H9 (cell line): ENCODE measurements at regions not wholly inside any gene's neighbourhood (a gene's known extent, or its start where the extent isn't known, plus 50 kb on each side); places are given as distances from the start of the nearest gene placed in this dataset.

Experiments used
- DNase-seq: peaks from one replicate; pipeline ENCODE4 v3.0.0-alpha.2; 2017
- H2AFZ ChIP-seq: one replicate; pipeline ENCODE4 v1.6.1; 2013; ENCODE audit warnings: mild to moderate bottlenecking, low read length, control low read depth, moderate library complexity
- H2AK5ac ChIP-seq: 2 replicates; pipeline ENCODE4 v1.6.1; 2013; ENCODE audit warnings: low read length, control low read depth, mixed read lengths; ENCODE audit not compliant: insufficient read length
- H2BK120ac ChIP-seq: one replicate; pipeline ENCODE4 v1.6.1; 2013; ENCODE audit warnings: low read depth, mild to moderate bottlenecking, low read length, control low read depth, inconsistent platforms; ENCODE audit not compliant: poor library complexity, severe bottlenecking
- H2BK12ac ChIP-seq: 2 replicates; pipeline ENCODE4 v1.6.1; 2013; ENCODE audit warnings: low read length, control low read depth, mixed read lengths, low read depth; ENCODE audit not compliant: insufficient read length
- H2BK15ac ChIP-seq: 2 replicates; pipeline ENCODE4 v1.6.1; 2013; ENCODE audit warnings: low read depth, low read length, control low read depth
- H2BK20ac ChIP-seq: one replicate; pipeline ENCODE4 v1.6.1; 2013; ENCODE audit warnings: low read depth, mild to moderate bottlenecking, low read length, control low read depth, inconsistent platforms; ENCODE audit not compliant: poor library complexity, severe bottlenecking
- H2BK5ac ChIP-seq: 2 replicates; pipeline ENCODE4 v1.6.1; 2013; ENCODE audit warnings: low read length, control low read depth, mixed read lengths; ENCODE audit not compliant: insufficient read length
- H3K14ac ChIP-seq: 2 replicates; pipeline ENCODE4 v1.6.1; 2013; ENCODE audit warnings: low read length, control low read depth; ENCODE audit not compliant: insufficient read depth
- H3K18ac ChIP-seq: 2 replicates; pipeline ENCODE4 v1.6.1; 2013; ENCODE audit warnings: low read depth, mild to moderate bottlenecking, mixed read lengths, low read length, control low read depth; ENCODE audit not compliant: insufficient read length
- H3K23ac ChIP-seq: 2 replicates; pipeline ENCODE4 v1.6.1; 2013; ENCODE audit warnings: low read length, control low read depth, mixed read lengths, low read depth; ENCODE audit not compliant: insufficient read length
- H3K23me2 ChIP-seq: 2 replicates; pipeline ENCODE4 v1.6.1; 2013; ENCODE audit warnings: low read depth, mild to moderate bottlenecking, mixed read lengths, low read length, control low read depth; ENCODE audit not compliant: insufficient read length, poor library complexity, severe bottlenecking
- H3K27ac ChIP-seq: 2 replicates; pipeline ENCODE4 v1.5.1; 2013; ENCODE audit warnings: low read length, control low read depth, mixed read lengths, low read depth; ENCODE audit not compliant: insufficient read length
- H3K27me3 ChIP-seq: 2 replicates; pipeline ENCODE4 v1.6.1; 2013; ENCODE audit warnings: low read length, control low read depth, inconsistent platforms; ENCODE audit not compliant: insufficient read depth
- H3K4ac ChIP-seq: 2 replicates; pipeline ENCODE4 v1.6.1; 2013; ENCODE audit warnings: low read depth, mild to moderate bottlenecking, control low read depth, inconsistent platforms, low read length, moderate library complexity
- H3K4me1 ChIP-seq: 2 replicates; pipeline ENCODE4 v1.6.1; 2013; ENCODE audit warnings: low read length, control low read depth, inconsistent platforms; ENCODE audit not compliant: insufficient read depth
- H3K4me2 ChIP-seq: 2 replicates; pipeline ENCODE4 v1.6.1; 2013; ENCODE audit warnings: low read length, control low read depth, mixed read lengths; ENCODE audit not compliant: insufficient read length, insufficient read depth
- H3K56ac ChIP-seq: 2 replicates; pipeline ENCODE4 v1.6.1; 2013; ENCODE audit warnings: low read depth, mild to moderate bottlenecking, mixed read lengths, low read length, control low read depth; ENCODE audit not compliant: insufficient read length
- H3K79me1 ChIP-seq: 2 replicates; pipeline ENCODE4 v1.6.1; 2013; ENCODE audit warnings: low read depth, mild to moderate bottlenecking, moderate library complexity, low read length, control low read depth, inconsistent platforms; ENCODE audit not compliant: insufficient read depth, poor library complexity, severe bottlenecking
- H3K79me2 ChIP-seq: 2 replicates; pipeline ENCODE4 v1.6.1; 2013; ENCODE audit warnings: low read length, control low read depth, inconsistent platforms; ENCODE audit not compliant: insufficient read depth
- H3K9ac ChIP-seq: 2 replicates; pipeline ENCODE4 v1.6.1; 2013; ENCODE audit warnings: low read length, control low read depth, mixed read lengths; ENCODE audit not compliant: insufficient read length; ENCODE audit errors: extremely low read depth
- H3K9me3 ChIP-seq: one replicate; pipeline ENCODE4 v1.6.1; 2013; ENCODE audit warnings: low read depth, low read length, inconsistent platforms; ENCODE audit not compliant: control insufficient read depth
- H3T11ph ChIP-seq: one replicate; pipeline ENCODE4 v1.6.1; 2013; ENCODE audit warnings: mild to moderate bottlenecking, low read length, control low read depth, inconsistent platforms
- H4K20me1 ChIP-seq: one replicate; pipeline ENCODE4 v1.6.1; 2013; ENCODE audit not compliant: control insufficient read depth, insufficient read length, insufficient read depth
- H4K5ac ChIP-seq: 2 replicates; pipeline ENCODE4 v1.6.1; 2013; ENCODE audit warnings: low read depth, mild to moderate bottlenecking, mixed read lengths, low read length, control low read depth; ENCODE audit not compliant: insufficient read length
- H4K8ac ChIP-seq: replicated peaks from 2 replicates; pipeline ENCODE4 v1.6.1; 2013; ENCODE audit warnings: low read length, control low read depth, mixed read lengths, low read depth; ENCODE audit not compliant: insufficient read length
- H4K91ac ChIP-seq: 2 replicates; pipeline ENCODE4 v1.6.1; 2013; ENCODE audit warnings: low read depth, mild to moderate bottlenecking, moderate library complexity, mixed read lengths, low read length, control low read depth; ENCODE audit not compliant: insufficient read length
- H3K27ac Mint-ChIP-seq, 3 experiments: 2 replicates in 2 of 3; 3 replicates in 1 of 3; pipeline ENCODE4 v1.8.0; 2020 to 2021; ENCODE audit warnings: mixed read lengths in 3 of 3, mild to moderate bottlenecking in 1 of 3, moderate library complexity in 1 of 3
- H3K27me3 Mint-ChIP-seq: 2 replicates; pipeline ENCODE4 v1.8.0; 2021; ENCODE audit warnings: low read depth, mild to moderate bottlenecking, moderate library complexity, mixed read lengths
- H3K36me3 Mint-ChIP-seq, 3 experiments: 2 replicates in 2 of 3; 3 replicates in 1 of 3; pipeline ENCODE4 v1.8.0; 2020 to 2021; ENCODE audit warnings: low read depth in 3 of 3, mixed read lengths in 3 of 3; ENCODE audit not compliant: insufficient read depth in 1 of 3
- H3K4me1 Mint-ChIP-seq, 2 experiments: 2 replicates each; pipeline ENCODE4 v1.8.0; 2020; ENCODE audit warnings: mixed read lengths in 2 of 2
- H3K4me3 Mint-ChIP-seq, 2 experiments: 2 replicates in 1 of 2; 3 replicates in 1 of 2; pipeline ENCODE4 v1.8.0; 2020 to 2021; ENCODE audit warnings: mild to moderate bottlenecking in 2 of 2, mixed read lengths in 2 of 2, moderate library complexity in 1 of 2
- H3K9me3 Mint-ChIP-seq, 2 experiments: 2 replicates in 1 of 2; 3 replicates in 1 of 2; pipeline ENCODE4 v1.8.0; 2020; ENCODE audit warnings: mild to moderate bottlenecking in 2 of 2, mixed read lengths in 2 of 2, moderate library complexity in 1 of 2
- CTCF ChIP-seq: fragments of 200-600 bp; sonication (generic); conservative IDR thresholded peaks from 3 replicates; pipeline ENCODE4 v1.8.0; 2021; ENCODE audit warnings: antibody characterized with exemption, mild to moderate bottlenecking
- WGBS: extraction: QIAGEN DNeasy Blood & Tissue Kit; methylation state at CpG from one replicate; pipeline ENCODE4 v1.1.7; 2013; ENCODE audit warnings: missing lambda C conversion rate, low lambda C conversion rate, mixed read lengths; ENCODE audit not compliant: insufficient read length; ENCODE audit errors: extremely low coverage; 5-methylcytosine and 5-hydroxymethylcytosine counted together

GRCh38 chr18:41700416-41700815 lies 254.6 kb upstream of the PIK3C3 start:
- Histone ChIP-seq H2BK20ac (no peak overlapping the region), H3K9me3 (no peaks in the 10 kb centered on the region), H3K23me2 (no peaks in the 10 kb centered on the region), H3K4me1 (peaks cover 2% of the 10 kb centered on the region; the same call in 1 of the 2 replicates), H2BK15ac (no peak overlapping the region), H3K9ac (no peak overlapping the region), H3K27me3 (no peaks in the 10 kb centered on the region), H3K4ac (no peak overlapping the region), H3K4me2 (no peak overlapping the region), H2AFZ (no peak overlapping the region), H2BK12ac (no peak overlapping the region), H2BK120ac (no peak overlapping the region), H4K5ac (no peak overlapping the region), H3K79me2 (no peaks in the 10 kb centered on the region), H3K27ac (no peak overlapping the region), H3K79me1 (no peaks in the 10 kb centered on the region), H3K14ac (no peak overlapping the region), H3K18ac (no peak overlapping the region), H3K56ac (no peak overlapping the region), H4K91ac (no peak overlapping the region), H4K8ac (no peak overlapping the region), H2AK5ac (no peak overlapping the region), H2BK5ac (no peak overlapping the region), H3K23ac (no peak overlapping the region), H4K20me1 (no peaks in the 10 kb centered on the region), H3T11ph (no peak overlapping the region)
- no peaks in the 10 kb centered on the region for H3K9me3 Mint-ChIP-seq
- no peaks in the 10 kb centered on the region for H3K36me3 Mint-ChIP-seq
- no peak overlapping the region for H3K27ac Mint-ChIP-seq
- H3K4me3 Mint-ChIP-seq = no peak overlapping the region
- H3K4me1 Mint-ChIP-seq = peaks cover 5 to 9% of the 10 kb centered on the region in 2 experiments; a peak in 3 of 4 replicates
- no peak for TF ChIP-seq CTCF
- H3K27me3 Mint-ChIP-seq = no peaks in the 10 kb centered on the region
- no peak for DNase-seq
- no CpG with 5 or more reads among the region's 4 CpGs for WGBS
